Lung (tissue), 11 donors: ENCODE measurements at regions not wholly inside any gene's neighbourhood (a gene's known extent, or its start where the extent isn't known, plus 50 kb on each side); places are given as distances from the start of the nearest gene placed in this dataset.
A peak's percentile ranks its signal among the peaks of the same experiment; 100 is the strongest.

Source experiments
- ATAC-seq: fragments of 200-7000 bp; cut with Tn5 transposase; one replicate; pipeline ENCODE4 v1.9.1; 2020; ENCODE audit warnings: moderate number of reproducible peaks; ENCODE audit not compliant: insufficient read depth, low FRiP score
- DNase-seq, 3 donors: peaks; one replicate each; pipeline ENCODE4 v3.0.0-alpha.2; 2013 to 2017
- H3K27ac ChIP-seq, 2 donors: one replicate each; pipeline ENCODE4 v1.5.1; 2013; ENCODE audit warnings: mild to moderate bottlenecking in 2 of 2, moderate library complexity in 2 of 2, control low read depth in 1 of 2, inconsistent platforms in 1 of 2, low read depth in 1 of 2, low read length in 1 of 2
- H3K27me3 ChIP-seq, 3 donors: one replicate each; pipeline ENCODE4 v1.5.1; 2013; ENCODE audit warnings: low read length in 2 of 3; ENCODE audit not compliant: control insufficient read depth in 3 of 3, insufficient read depth in 3 of 3
- H3K36me3 ChIP-seq, 4 donors: one replicate each; pipeline ENCODE4 v1.5.1; 2013; ENCODE audit warnings: low read length in 4 of 4, mild to moderate bottlenecking in 1 of 4, moderate library complexity in 1 of 4; ENCODE audit not compliant: control insufficient read depth in 4 of 4, insufficient read depth in 4 of 4
- H3K4me1 ChIP-seq, 5 donors: one replicate each; pipeline ENCODE4 v1.5.1; 2013; ENCODE audit warnings: low read length in 5 of 5, mild to moderate bottlenecking in 2 of 5, moderate library complexity in 1 of 5; ENCODE audit not compliant: control insufficient read depth in 5 of 5, insufficient read depth in 5 of 5
- H3K4me3 ChIP-seq: one replicate; pipeline ENCODE4 v1.5.1; 2013; ENCODE audit warnings: mild to moderate bottlenecking, control low read depth, moderate library complexity
- H3K9ac ChIP-seq, 2 donors: one replicate each; pipeline ENCODE4 v1.5.1; 2013; ENCODE audit warnings: low read length in 2 of 2, control low read depth in 1 of 2; ENCODE audit not compliant: insufficient read depth in 1 of 2
- H3K9me3 ChIP-seq, 4 donors: one replicate each; pipeline ENCODE4 v1.5.1; 2013; ENCODE audit warnings: low read length in 3 of 4, mild to moderate bottlenecking in 1 of 4, moderate library complexity in 1 of 4; ENCODE audit not compliant: control insufficient read depth in 4 of 4, insufficient read depth in 3 of 4
- WGBS, 2 donors: extraction: QIAGEN DNeasy Blood & Tissue Kit; methylation state at CpG; one replicate each; pipeline ENCODE4 v1.1.7; 2013; 5-methylcytosine and 5-hydroxymethylcytosine counted together
- TF ChIP-seq, protein P1 (sequence below): IDR thresholded peaks from 2 replicates; pipeline ENCODE4 v1.5.1; 2012; ENCODE audit warnings: mild to moderate bottlenecking; ENCODE audit errors: control extremely low read depth, extremely low read depth
- donor health status: control.
- donor health status: control.
- donor health status: Bipolar disorder and iron deficiency.
- donor health status: healthy.
- donor health status: DM: yes; HTN: yes; CAD: no.

DNA sequence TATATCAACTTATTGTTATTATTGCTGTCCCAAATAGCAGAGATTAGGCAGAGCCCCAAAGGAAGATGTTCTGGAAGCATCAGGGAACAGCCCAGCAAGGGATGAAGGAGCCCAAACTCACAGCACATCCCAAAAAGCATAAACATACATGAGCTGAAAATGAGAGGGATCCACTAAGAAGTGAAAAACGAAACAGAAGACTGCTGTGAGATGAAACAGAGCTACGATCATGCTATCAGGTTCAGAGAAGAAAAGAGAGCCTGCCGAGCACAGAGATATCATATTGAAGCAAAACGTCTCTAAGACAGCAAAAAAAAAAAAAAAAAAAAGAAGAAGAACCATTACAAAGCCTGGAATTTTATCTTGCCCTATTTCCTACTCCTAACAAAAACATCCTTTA, 127.3 kb downstream of the ZNF608 start:
- Histone ChIP-seq H3K27me3 (no peaks in the 10 kb centered on the region), H3K4me3 (no peak overlapping the region), H3K36me3 (no peaks in the 10 kb centered on the region), H3K9me3 (no peaks in the 10 kb centered on the region), H3K4me1 (no peaks in the 10 kb centered on the region), H3K9ac (no peak overlapping the region), H3K27ac (peak overlapping the region in 1 of 2 donors; percentile 31)
- 65 to 82% methylated on average over 4 of the region's 4 CpGs for WGBS, 2 donors
- TF ChIP-seq, protein P1, sequence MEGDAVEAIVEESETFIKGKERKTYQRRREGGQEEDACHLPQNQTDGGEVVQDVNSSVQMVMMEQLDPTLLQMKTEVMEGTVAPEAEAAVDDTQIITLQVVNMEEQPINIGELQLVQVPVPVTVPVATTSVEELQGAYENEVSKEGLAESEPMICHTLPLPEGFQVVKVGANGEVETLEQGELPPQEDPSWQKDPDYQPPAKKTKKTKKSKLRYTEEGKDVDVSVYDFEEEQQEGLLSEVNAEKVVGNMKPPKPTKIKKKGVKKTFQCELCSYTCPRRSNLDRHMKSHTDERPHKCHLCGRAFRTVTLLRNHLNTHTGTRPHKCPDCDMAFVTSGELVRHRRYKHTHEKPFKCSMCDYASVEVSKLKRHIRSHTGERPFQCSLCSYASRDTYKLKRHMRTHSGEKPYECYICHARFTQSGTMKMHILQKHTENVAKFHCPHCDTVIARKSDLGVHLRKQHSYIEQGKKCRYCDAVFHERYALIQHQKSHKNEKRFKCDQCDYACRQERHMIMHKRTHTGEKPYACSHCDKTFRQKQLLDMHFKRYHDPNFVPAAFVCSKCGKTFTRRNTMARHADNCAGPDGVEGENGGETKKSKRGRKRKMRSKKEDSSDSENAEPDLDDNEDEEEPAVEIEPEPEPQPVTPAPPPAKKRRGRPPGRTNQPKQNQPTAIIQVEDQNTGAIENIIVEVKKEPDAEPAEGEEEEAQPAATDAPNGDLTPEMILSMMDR = no peak
- ATAC-seq = no peak
- DNase-seq = no peak

DNA sequence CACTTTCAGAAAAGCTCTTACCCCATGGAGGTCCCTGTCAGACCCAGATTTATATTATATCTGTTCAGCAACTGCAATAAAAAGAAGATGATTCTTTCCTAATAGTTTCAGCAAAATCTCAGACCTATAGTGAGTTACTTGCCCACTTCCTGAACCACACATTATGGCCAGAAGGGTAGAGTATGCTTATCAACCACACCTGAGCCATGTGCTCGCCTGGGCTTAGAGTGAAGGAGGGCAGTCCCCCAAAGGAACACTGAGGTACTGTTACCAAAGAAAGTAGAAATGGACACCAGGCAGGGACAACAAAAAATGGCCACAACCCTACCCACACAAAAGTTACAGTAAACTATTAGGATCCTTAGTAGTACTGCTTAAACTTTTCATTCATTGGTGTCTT, 128.7 kb downstream of the ZNF608 start:
- H3K4me1 ChIP-seq = no peaks in the 10 kb centered on the region

DNA sequence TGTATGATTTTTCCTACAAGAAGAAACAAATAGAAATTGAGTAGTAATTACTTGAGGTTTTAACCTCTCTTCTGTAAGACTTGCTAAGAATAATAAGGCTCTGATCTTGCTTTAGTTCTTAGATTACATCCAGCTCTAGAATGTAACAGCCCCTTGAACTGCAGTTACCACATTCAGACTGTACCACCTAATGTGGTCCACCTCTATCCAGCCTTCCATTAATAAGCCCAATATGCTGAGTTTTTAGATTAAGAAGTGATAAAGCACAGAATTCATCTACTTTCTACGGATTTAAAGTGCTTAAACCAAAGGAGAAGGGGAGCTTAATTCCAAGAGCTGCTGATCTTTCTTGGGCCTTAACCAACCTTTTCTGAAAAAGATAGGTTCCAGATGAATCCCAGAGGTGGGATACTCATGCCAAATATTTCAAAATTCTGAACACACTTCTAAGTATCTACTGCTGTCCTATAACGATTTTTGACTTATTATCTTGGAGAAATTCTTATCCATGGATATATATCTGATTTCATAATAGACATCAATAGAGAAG, 131.5 kb downstream of the ZNF608 start:
- no peak for ATAC-seq
- H3K4me3 ChIP-seq = no peak overlapping the region
- no peaks in the 10 kb centered on the region for H3K27me3 ChIP-seq
- no peak for DNase-seq
- H3K9ac ChIP-seq = no peak overlapping the region
- peaks cover 0 to 2% (median 0%) of the 10 kb centered on the region in 5 donors for H3K4me1 ChIP-seq
- WGBS, 2 donors = 79 to 81% methylated on average over 2 of the region's 2 CpGs
- H3K36me3 ChIP-seq = no peaks in the 10 kb centered on the region
- no peaks in the 10 kb centered on the region for H3K9me3 ChIP-seq
- no peak overlapping the region for H3K27ac ChIP-seq
- TF ChIP-seq, protein P1 = no peak

More for the DNA sequence above, 128.7 kb downstream of the ZNF608 start:
- no peak overlapping the region for H3K9ac ChIP-seq
- H3K9me3 ChIP-seq = no peaks in the 10 kb centered on the region
- no peak for DNase-seq
- ATAC-seq = no peak
- H3K27ac ChIP-seq = no peak overlapping the region
- no peaks in the 10 kb centered on the region for H3K27me3 ChIP-seq
- no peaks in the 10 kb centered on the region for H3K36me3 ChIP-seq
- 89 to 90% methylated on average over 1 of the region's 1 CpG for WGBS, 2 donors
- TF ChIP-seq, protein P1 = no peak
- H3K4me3 ChIP-seq = no peak overlapping the region

DNA sequence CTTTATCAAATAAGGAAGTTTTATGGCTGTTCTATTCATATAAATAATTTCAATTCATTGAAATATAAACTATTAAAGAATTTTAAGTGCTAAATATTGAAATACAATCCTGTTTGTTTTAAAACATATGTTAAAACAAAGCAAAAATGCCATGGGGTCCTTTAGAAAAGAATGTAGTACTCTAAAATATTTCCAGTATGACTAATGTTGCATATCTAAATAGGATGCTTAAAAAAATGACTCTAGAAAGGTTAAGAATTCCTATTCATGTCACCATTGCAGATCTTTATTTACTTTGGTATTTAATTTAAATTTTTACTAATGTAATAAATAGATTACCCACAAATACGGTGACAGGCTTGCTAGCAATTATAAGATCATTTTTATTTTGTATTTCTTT, 132.3 kb downstream of the ZNF608 start:
- ATAC-seq (no peak), DNase-seq (no peak)
- WGBS, 2 donors = 38 to 88% methylated on average over 1 of the region's 1 CpG
- no peak overlapping the region for H3K9ac ChIP-seq
- no peaks in the 10 kb centered on the region for H3K9me3 ChIP-seq
- H3K36me3 ChIP-seq = no peaks in the 10 kb centered on the region
- H3K27ac ChIP-seq = no peak overlapping the region
- peaks cover 0 to 2% (median 0%) of the 10 kb centered on the region in 5 donors for H3K4me1 ChIP-seq
- H3K4me3 ChIP-seq = no peak overlapping the region
- TF ChIP-seq, protein P1 = no peak
- H3K27me3 ChIP-seq = no peaks in the 10 kb centered on the region
